ENCODE measurements at regions not wholly inside any gene's neighbourhood (a gene's known extent, or its start where the extent isn't known, plus 50 kb on each side); places are given as distances from the start of the nearest gene placed in this dataset.

GRCh38 chr4:163582703-163583102 lies 88.2 kb downstream of the TMA16 start:
- in situ Hi-C loops (cut with HindIII; ENCODE audit: low sequenced_read_pairs) = no loop called here
- no peak overlapping the region for H3K4me3 ChIP-seq (ENCODE audit: low read depth, low read length)
- TF ChIP-seq CTCF (IDR thresholded peaks at IDR 0.05; ENCODE audit: low read depth, low read length) = no peak
- DNase-seq (ENCODE audit: low read depth, low spot score) = no peak

- in situ Hi-C loops (cut with HindIII; ENCODE audit: low sequenced_read_pairs) = no loop called here
- H3K4me3 ChIP-seq (ENCODE audit: low read depth, low read length) = no peak overlapping the region
- peak; percentile 17 for TF ChIP-seq CTCF (IDR thresholded peaks at IDR 0.05; ENCODE audit: low read depth, low read length)
- peak; percentile 11 for DNase-seq (ENCODE audit: low read depth, low spot score)
These were observed 93.4 kb downstream of the TMA16 start for GRCh38 chr4:163587867-163588266.

GRCh38 chr4:163588532-163588931 lies 94.0 kb downstream of the TMA16 start:
- H3K4me3 ChIP-seq (ENCODE audit: low read depth, low read length) = no peak overlapping the region
- in situ Hi-C loops (cut with HindIII; ENCODE audit: low sequenced_read_pairs) = no loop called here
- DNase-seq (ENCODE audit: low read depth, low spot score) = no peak
- no peak for TF ChIP-seq CTCF (IDR thresholded peaks at IDR 0.05; ENCODE audit: low read depth, low read length)

GRCh38 chr4:163590103-163590502 lies 95.6 kb downstream of the TMA16 start:
- in situ Hi-C loops (cut with HindIII; ENCODE audit: low sequenced_read_pairs) = no loop called here
- no peak for DNase-seq (ENCODE audit: low read depth, low spot score)
- TF ChIP-seq CTCF (IDR thresholded peaks at IDR 0.05; ENCODE audit: low read depth, low read length) = no peak
- no peak overlapping the region for H3K4me3 ChIP-seq (ENCODE audit: low read depth, low read length)

- H3K4me3 ChIP-seq (ENCODE audit: low read depth, low read length) = no peak overlapping the region
- DNase-seq (ENCODE audit: low read depth, low spot score) = no peak
- no peak for TF ChIP-seq CTCF (IDR thresholded peaks at IDR 0.05; ENCODE audit: low read depth, low read length)
- in situ Hi-C loops (cut with HindIII; ENCODE audit: low sequenced_read_pairs) = no loop called here
These were observed 96.3 kb downstream of the TMA16 start for GRCh38 chr4:163590619-163591264.

- in situ Hi-C loops (cut with HindIII; ENCODE audit: low sequenced_read_pairs) = no loop called here
- H3K4me3 ChIP-seq (ENCODE audit: low read depth, low read length) = no peak overlapping the region
- no peak for TF ChIP-seq CTCF (IDR thresholded peaks at IDR 0.05; ENCODE audit: low read depth, low read length)
- DNase-seq (ENCODE audit: low read depth, low spot score) = no peak
These were observed 97.1 kb downstream of the TMA16 start for GRCh38 chr4:163591614-163592020.
